ENCODE measurements at regions not wholly inside any gene's neighbourhood (a gene's known extent, or its start where the extent isn't known, plus 50 kb on each side); places are given as distances from the start of the nearest gene placed in this dataset.

DNA sequence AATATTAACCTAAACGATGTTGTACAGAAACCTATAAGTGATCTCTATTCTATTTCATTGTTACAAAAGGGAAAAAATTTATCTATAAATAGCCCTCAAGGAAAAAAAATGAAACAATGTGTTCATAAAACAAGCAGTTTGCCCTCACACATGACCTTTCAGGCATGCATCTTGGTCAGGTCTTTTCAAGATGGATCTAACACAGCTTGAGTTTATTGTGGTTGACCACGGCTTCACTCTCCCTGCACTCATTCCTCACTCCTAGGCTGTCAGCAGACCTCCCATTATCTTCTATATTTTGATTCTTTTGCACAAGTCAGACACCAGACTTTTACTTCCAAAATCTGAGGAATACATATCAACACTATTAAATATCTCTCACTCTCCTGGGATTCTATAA, 544.3 kb downstream of the KCNT2 start:
- Histone ChIP-seq H3K79me2 (ENCODE audit: insufficient read depth, low read length) (no peaks in the 10 kb centered on the region), H3K4me1 (ENCODE audit: insufficient read depth, low read length, poor library complexity, severe bottlenecking) (no peaks in the 10 kb centered on the region), H3K4me2 (ENCODE audit: low read depth, low read length, poor library complexity, severe bottlenecking) (no peak overlapping the region), H4K20me1 (ENCODE audit: insufficient read depth, low read length, poor library complexity, severe bottlenecking) (no peaks in the 10 kb centered on the region), H3K36me3 (ENCODE audit: insufficient read depth, low read length) (no peaks in the 10 kb centered on the region), H3K27me3 (ENCODE audit: insufficient read depth, low read length, poor library complexity, severe bottlenecking) (no peaks in the 10 kb centered on the region), H3K4me3 (ENCODE audit: low read length, poor library complexity, severe bottlenecking) (no peak overlapping the region), H3K9me3 (ENCODE audit: insufficient read depth, low read depth, low read length) (no peaks in the 10 kb centered on the region), H3K9ac (ENCODE audit: low read depth, low read length, poor library complexity, severe bottlenecking) (no peak overlapping the region), H3K9me2 (replicated peaks; ENCODE audit: low read depth, low read length) (no peaks in the 10 kb centered on the region), H2AFZ (ENCODE audit: low read length) (no peak overlapping the region), H3F3A (ENCODE audit: low read depth) (no peaks in the 10 kb centered on the region)
- TF ChIP-seq CTCF (conservative IDR thresholded peaks at IDR 0.05; ENCODE audit: low read length) (no peak), EZH2phosphoT487 (IDR thresholded peaks at IDR 0.05; ENCODE audit: borderline replicate concordance) (no peak)

DNA sequence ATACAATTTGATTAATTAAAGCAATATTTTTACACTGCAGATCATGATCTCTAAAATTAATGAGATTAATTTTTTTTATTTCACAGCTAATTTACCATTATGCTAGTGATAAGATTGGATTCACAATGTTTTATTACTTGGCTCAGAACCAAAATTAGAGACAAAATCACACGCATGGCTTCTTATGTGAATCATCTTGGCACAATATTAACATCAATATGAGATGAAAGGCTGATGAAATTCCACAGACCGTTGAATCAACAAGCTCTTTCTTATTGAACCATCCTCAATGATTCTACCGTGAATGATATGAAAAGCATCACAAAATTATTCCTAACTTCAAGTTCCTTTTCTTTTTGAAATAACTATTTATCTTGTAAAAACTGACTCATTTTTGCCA, 544.9 kb downstream of the KCNT2 start:
- Histone ChIP-seq H4K20me1 (ENCODE audit: insufficient read depth, low read length, poor library complexity, severe bottlenecking) (no peaks in the 10 kb centered on the region), H3K4me3 (ENCODE audit: low read length, poor library complexity, severe bottlenecking) (no peak overlapping the region), H3K9ac (ENCODE audit: low read depth, low read length, poor library complexity, severe bottlenecking) (no peak overlapping the region), H3K9me2 (replicated peaks; ENCODE audit: low read depth, low read length) (no peaks in the 10 kb centered on the region), H2AFZ (ENCODE audit: low read length) (no peak overlapping the region), H3K4me2 (ENCODE audit: low read depth, low read length, poor library complexity, severe bottlenecking) (no peak overlapping the region), H3F3A (ENCODE audit: low read depth) (no peaks in the 10 kb centered on the region), H3K4me1 (ENCODE audit: insufficient read depth, low read length, poor library complexity, severe bottlenecking) (no peaks in the 10 kb centered on the region), H3K36me3 (ENCODE audit: insufficient read depth, low read length) (no peaks in the 10 kb centered on the region), H3K9me3 (ENCODE audit: insufficient read depth, low read depth, low read length) (no peaks in the 10 kb centered on the region), H3K79me2 (ENCODE audit: insufficient read depth, low read length) (no peaks in the 10 kb centered on the region), H3K27me3 (ENCODE audit: insufficient read depth, low read length, poor library complexity, severe bottlenecking) (no peaks in the 10 kb centered on the region)
- TF ChIP-seq CTCF (conservative IDR thresholded peaks at IDR 0.05; ENCODE audit: low read length) (no peak), EZH2phosphoT487 (IDR thresholded peaks at IDR 0.05; ENCODE audit: borderline replicate concordance) (no peak)

- no peaks in the 10 kb centered on the region for H3K79me2 ChIP-seq (ENCODE audit: insufficient read depth, low read length)
- H3K9ac ChIP-seq (ENCODE audit: low read depth, low read length, poor library complexity, severe bottlenecking): no peak overlapping the region
- no peaks in the 10 kb centered on the region for H3K9me2 ChIP-seq (replicated peaks; ENCODE audit: low read depth, low read length)
- H3F3A ChIP-seq (ENCODE audit: low read depth): no peaks in the 10 kb centered on the region
- TF ChIP-seq EZH2phosphoT487 (IDR thresholded peaks at IDR 0.05; ENCODE audit: borderline replicate concordance) (no peak), CTCF (conservative IDR thresholded peaks at IDR 0.05; ENCODE audit: low read length) (no peak)
- H4K20me1 ChIP-seq (ENCODE audit: insufficient read depth, low read length, poor library complexity, severe bottlenecking): no peaks in the 10 kb centered on the region
- H3K4me1 ChIP-seq (ENCODE audit: insufficient read depth, low read length, poor library complexity, severe bottlenecking): no peaks in the 10 kb centered on the region
- H3K36me3 ChIP-seq (ENCODE audit: insufficient read depth, low read length): no peaks in the 10 kb centered on the region
- H3K4me3 ChIP-seq (ENCODE audit: low read length, poor library complexity, severe bottlenecking): no peak overlapping the region
- H3K4me2 ChIP-seq (ENCODE audit: low read depth, low read length, poor library complexity, severe bottlenecking): no peak overlapping the region
- no peak overlapping the region for H2AFZ ChIP-seq (ENCODE audit: low read length)
- no peaks in the 10 kb centered on the region for H3K27me3 ChIP-seq (ENCODE audit: insufficient read depth, low read length, poor library complexity, severe bottlenecking)
- H3K9me3 ChIP-seq (ENCODE audit: insufficient read depth, low read depth, low read length): no peaks in the 10 kb centered on the region
Measured at GRCh38 chr1:196060539-196060938, 547.7 kb downstream of the KCNT2 start.

Data from Loucy (cell line).